ENCODE measurements at regions not wholly inside any gene's neighbourhood (a gene's known extent, or its start where the extent isn't known, plus 50 kb on each side); places are given as distances from the start of the nearest gene placed in this dataset.

DNA sequence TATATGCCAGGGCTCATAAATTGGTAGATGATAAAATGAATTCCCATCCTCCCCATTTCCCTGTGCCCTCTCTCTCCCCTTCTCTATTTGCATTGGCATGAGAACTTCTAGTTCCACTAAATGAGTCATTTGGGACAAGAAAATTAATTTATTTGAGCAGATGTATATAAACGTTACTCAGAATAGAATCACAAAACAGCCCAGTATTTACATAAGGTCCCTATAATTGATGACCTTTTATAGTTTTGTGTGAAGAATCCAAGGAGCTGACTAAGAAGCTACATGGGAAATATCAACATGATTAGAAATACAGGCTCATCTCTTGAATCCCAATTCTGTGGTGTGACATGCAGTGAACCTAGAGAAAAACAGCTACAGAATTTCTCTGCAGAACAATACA is 617.7 kb upstream of the NR2F2 start:
- POLR2A ChIA-PET: no interaction called here
- Mint-ChIP-seq H3K27ac (no peak overlapping the region), H3K9me3 (0 out of 2 replicates have a peak, but pooled peaks cover 3% of the 10 kb centered on the region), H3K4me3 (no peak overlapping the region), H3K36me3 (no peaks in the 10 kb centered on the region), H3K27me3 (ENCODE audit: low read depth) (no peaks in the 10 kb centered on the region), H3K4me1 (peaks cover 16% of the 10 kb centered on the region)
- CTCF ChIA-PET: no interaction called here
- ATAC-seq (no peak), DNase-seq (ENCODE audit: low spot score) (no peak)
- TF ChIP-seq, protein P1, sequence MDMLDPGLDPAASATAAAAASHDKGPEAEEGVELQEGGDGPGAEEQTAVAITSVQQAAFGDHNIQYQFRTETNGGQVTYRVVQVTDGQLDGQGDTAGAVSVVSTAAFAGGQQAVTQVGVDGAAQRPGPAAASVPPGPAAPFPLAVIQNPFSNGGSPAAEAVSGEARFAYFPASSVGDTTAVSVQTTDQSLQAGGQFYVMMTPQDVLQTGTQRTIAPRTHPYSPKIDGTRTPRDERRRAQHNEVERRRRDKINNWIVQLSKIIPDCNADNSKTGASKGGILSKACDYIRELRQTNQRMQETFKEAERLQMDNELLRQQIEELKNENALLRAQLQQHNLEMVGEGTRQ (CRISPR knock-in tag; IDR thresholded peaks at IDR 0.05): no peak
- TF ChIP-seq JAZF1 (CRISPR knock-in tag; IDR thresholded peaks at IDR 0.05) (no peak), NR3C1 (CRISPR knock-in tag; conservative IDR thresholded peaks at IDR 0.05; ENCODE audit: low read depth) (no peak), ZNF219 (CRISPR knock-in tag; IDR thresholded peaks at IDR 0.05; ENCODE audit: borderline replicate concordance) (no peak), ELF4 (CRISPR knock-in tag; IDR thresholded peaks at IDR 0.05; ENCODE audit: low read depth) (no peak), JUN (CRISPR knock-in tag; IDR thresholded peaks at IDR 0.05) (no peak), TCF7 (CRISPR knock-in tag; IDR thresholded peaks at IDR 0.05; ENCODE audit: low read depth) (no peak), NFATC4 (CRISPR knock-in tag; IDR thresholded peaks at IDR 0.05) (no peak), NR1H2 (CRISPR knock-in tag; IDR thresholded peaks at IDR 0.05) (no peak)
- TF ChIP-seq, protein P2, sequence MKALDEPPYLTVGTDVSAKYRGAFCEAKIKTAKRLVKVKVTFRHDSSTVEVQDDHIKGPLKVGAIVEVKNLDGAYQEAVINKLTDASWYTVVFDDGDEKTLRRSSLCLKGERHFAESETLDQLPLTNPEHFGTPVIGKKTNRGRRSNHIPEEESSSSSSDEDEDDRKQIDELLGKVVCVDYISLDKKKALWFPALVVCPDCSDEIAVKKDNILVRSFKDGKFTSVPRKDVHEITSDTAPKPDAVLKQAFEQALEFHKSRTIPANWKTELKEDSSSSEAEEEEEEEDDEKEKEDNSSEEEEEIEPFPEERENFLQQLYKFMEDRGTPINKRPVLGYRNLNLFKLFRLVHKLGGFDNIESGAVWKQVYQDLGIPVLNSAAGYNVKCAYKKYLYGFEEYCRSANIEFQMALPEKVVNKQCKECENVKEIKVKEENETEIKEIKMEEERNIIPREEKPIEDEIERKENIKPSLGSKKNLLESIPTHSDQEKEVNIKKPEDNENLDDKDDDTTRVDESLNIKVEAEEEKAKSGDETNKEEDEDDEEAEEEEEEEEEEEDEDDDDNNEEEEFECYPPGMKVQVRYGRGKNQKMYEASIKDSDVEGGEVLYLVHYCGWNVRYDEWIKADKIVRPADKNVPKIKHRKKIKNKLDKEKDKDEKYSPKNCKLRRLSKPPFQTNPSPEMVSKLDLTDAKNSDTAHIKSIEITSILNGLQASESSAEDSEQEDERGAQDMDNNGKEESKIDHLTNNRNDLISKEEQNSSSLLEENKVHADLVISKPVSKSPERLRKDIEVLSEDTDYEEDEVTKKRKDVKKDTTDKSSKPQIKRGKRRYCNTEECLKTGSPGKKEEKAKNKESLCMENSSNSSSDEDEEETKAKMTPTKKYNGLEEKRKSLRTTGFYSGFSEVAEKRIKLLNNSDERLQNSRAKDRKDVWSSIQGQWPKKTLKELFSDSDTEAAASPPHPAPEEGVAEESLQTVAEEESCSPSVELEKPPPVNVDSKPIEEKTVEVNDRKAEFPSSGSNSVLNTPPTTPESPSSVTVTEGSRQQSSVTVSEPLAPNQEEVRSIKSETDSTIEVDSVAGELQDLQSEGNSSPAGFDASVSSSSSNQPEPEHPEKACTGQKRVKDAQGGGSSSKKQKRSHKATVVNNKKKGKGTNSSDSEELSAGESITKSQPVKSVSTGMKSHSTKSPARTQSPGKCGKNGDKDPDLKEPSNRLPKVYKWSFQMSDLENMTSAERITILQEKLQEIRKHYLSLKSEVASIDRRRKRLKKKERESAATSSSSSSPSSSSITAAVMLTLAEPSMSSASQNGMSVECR (CRISPR knock-in tag; IDR thresholded peaks at IDR 0.05; ENCODE audit: borderline replicate concordance): no peak
- TF ChIP-seq, protein P3, sequence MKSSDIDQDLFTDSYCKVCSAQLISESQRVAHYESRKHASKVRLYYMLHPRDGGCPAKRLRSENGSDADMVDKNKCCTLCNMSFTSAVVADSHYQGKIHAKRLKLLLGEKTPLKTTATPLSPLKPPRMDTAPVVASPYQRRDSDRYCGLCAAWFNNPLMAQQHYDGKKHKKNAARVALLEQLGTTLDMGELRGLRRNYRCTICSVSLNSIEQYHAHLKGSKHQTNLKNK (CRISPR knock-in tag; IDR thresholded peaks at IDR 0.05): no peak
- TF ChIP-seq, protein P4, sequence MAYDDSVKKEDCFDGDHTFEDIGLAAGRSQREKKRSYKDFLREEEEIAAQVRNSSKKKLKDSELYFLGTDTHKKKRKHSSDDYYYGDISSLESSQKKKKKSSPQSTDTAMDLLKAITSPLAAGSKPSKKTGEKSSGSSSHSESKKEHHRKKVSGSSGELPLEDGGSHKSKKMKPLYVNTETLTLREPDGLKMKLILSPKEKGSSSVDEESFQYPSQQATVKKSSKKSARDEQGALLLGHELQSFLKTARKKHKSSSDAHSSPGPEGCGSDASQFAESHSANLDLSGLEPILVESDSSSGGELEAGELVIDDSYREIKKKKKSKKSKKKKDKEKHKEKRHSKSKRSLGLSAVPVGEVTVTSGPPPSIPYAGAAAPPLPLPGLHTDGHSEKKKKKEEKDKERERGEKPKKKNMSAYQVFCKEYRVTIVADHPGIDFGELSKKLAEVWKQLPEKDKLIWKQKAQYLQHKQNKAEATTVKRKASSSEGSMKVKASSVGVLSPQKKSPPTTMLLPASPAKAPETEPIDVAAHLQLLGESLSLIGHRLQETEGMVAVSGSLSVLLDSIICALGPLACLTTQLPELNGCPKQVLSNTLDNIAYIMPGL (CRISPR knock-in tag; IDR thresholded peaks at IDR 0.05): no peak
- TF ChIP-seq, protein P5, sequence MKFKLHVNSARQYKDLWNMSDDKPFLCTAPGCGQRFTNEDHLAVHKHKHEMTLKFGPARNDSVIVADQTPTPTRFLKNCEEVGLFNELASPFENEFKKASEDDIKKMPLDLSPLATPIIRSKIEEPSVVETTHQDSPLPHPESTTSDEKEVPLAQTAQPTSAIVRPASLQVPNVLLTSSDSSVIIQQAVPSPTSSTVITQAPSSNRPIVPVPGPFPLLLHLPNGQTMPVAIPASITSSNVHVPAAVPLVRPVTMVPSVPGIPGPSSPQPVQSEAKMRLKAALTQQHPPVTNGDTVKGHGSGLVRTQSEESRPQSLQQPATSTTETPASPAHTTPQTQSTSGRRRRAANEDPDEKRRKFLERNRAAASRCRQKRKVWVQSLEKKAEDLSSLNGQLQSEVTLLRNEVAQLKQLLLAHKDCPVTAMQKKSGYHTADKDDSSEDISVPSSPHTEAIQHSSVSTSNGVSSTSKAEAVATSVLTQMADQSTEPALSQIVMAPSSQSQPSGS (CRISPR knock-in tag; IDR thresholded peaks at IDR 0.05; ENCODE audit: borderline replicate concordance, low read depth): no peak

DNA sequence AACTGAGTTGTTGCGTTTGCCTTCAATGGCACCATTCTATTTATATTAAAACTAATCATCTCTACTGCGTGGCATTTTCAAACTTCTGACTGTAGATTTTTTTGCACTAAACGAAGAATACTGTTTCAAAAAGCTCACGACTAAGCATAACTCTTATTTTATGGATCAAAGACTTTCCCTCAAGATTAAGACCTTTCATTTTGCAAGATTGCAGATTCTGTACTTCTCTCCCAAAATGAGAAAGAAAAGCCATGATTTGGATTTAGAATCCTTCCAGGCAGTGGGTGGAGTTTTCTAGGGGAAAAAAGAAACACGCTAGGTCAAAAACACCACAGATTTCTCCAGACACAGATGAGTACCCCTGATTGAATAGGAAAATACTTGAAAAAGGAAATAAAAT is 617.2 kb upstream of the NR2F2 start:
- no peaks in the 10 kb centered on the region for H3K36me3 Mint-ChIP-seq
- H3K4me1 Mint-ChIP-seq: peaks cover 16% of the 10 kb centered on the region
- ChIA-PET POLR2A (no interaction called here), CTCF (no interaction called here)
- no peak for DNase-seq (ENCODE audit: low spot score)
- H3K9me3 Mint-ChIP-seq: 0 out of 2 replicates have a peak, but pooled peaks cover 3% of the 10 kb centered on the region
- H3K4me3 Mint-ChIP-seq: no peak overlapping the region
- no peak for ATAC-seq
- no peak overlapping the region for H3K27ac Mint-ChIP-seq
- no peaks in the 10 kb centered on the region for H3K27me3 Mint-ChIP-seq (ENCODE audit: low read depth)
- TF ChIP-seq ATF1 (CRISPR knock-in tag; IDR thresholded peaks at IDR 0.05) (no peak), ZNF232 (CRISPR knock-in tag; IDR thresholded peaks at IDR 0.05) (no peak), TEAD1 (CRISPR knock-in tag; IDR thresholded peaks at IDR 0.05) (no peak), ZNF423 (CRISPR knock-in tag; IDR thresholded peaks at IDR 0.05) (no peak)
- TF ChIP-seq, protein P6, sequence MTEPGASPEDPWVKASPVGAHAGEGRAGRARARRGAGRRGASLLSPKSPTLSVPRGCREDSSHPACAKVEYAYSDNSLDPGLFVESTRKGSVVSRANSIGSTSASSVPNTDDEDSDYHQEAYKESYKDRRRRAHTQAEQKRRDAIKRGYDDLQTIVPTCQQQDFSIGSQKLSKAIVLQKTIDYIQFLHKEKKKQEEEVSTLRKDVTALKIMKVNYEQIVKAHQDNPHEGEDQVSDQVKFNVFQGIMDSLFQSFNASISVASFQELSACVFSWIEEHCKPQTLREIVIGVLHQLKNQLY (CRISPR knock-in tag; IDR thresholded peaks at IDR 0.05): no peak
